Astrocyte (in vitro differentiated cells and primary cell): ENCODE measurements at regions not wholly inside any gene's neighbourhood (a gene's known extent, or its start where the extent isn't known, plus 50 kb on each side); places are given as distances from the start of the nearest gene placed in this dataset.
"Not testable (repeated sequence)": the region's sequence is repeated elsewhere in the genome, so short reads cannot be mapped to it uniquely, and the experiment has no call there.

Experiments used
- CTCF ChIP-seq: IDR thresholded peaks from 2 replicates; pipeline ENCODE4 v1.5.1; 2011; ENCODE audit warnings: low read depth, mild to moderate bottlenecking, inconsistent platforms, low read length, moderate library complexity; ENCODE audit not compliant: insufficient read depth
- EZH2 ChIP-seq: IDR thresholded peaks from 2 replicates; pipeline ENCODE4 v1.6.1; 2012; ENCODE audit warnings: mild to moderate bottlenecking, low read length, inconsistent platforms; ENCODE audit not compliant: insufficient read depth

GRCh38 chr2:176951218-176951617 is 261.4 kb upstream of the HNRNPA3 start:
- TF ChIP-seq CTCF, EZH2: not testable (repeated sequence)
